Stimulated activated CD8-positive, alpha-beta memory T cell treated with anti-CD3 and anti-CD28 coated beads, Interleukin-15, amount 100 ng/mL, for 48 hours (primary cell): ENCODE measurements at regions not wholly inside any gene's neighbourhood (a gene's known extent, or its start where the extent isn't known, plus 50 kb on each side); places are given as distances from the start of the nearest gene placed in this dataset.
"Not testable (repeated sequence)": the region's sequence is repeated elsewhere in the genome, so short reads cannot be mapped to it uniquely, and the experiment has no call there.

ENCODE experiments used
- DNase-seq, 2 donors: peaks; one replicate each; pipeline ENCODE4 v3.0.0-alpha.2; 2020; ENCODE audit warnings: low read depth in 2 of 2

DNA sequence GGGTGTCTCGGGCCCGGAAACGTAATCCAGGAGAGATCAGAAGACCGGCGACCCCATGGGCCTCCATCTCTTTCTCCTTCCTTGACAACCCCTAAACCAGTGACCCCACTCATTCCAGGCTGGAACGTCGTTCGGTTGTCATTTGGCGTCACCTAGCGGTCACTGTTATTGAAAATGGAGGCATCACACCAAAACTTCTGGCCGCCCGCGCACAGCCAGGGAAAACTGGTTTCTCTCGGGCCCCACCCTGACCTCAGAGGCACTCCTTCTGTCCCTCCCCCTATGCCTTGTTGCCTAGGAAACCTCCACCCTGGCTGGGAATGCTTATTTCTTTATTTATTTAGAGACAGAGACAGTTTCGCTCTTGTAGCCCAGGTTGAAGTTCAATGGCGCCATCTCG lies 2327.3 kb upstream of the TPTE start:
- DNase-seq = not testable (repeated sequence)

DNA sequence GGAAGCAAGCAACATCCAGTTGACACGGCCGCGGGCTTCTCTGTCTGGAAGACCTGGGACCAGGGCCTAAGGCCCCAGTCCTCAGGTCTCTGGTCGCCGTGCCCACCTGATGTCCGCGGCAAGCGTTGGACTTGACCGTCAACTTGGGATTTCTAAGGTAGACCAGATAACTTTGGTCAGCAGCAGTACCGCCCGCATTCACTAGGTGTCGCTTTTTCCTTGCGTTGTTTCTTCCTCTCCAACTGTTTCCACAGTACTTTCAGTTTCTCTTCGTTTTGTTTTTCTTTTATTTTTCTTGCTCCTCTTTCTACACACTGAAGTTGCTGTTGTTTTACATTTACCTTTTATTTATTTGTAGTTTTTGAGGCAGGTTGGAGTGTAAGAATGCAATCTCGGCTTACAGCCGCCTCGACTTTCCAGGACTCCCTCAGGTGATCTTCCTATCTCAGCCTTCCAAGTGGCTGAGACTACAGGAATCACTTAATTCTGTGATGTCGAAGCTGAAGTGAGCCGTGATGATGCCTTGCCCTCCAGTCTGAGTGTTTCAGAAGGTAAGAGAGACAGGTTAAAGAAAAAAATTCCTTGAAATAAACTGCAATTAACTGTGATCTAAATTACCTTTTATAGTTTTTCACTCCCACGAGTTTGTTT lies 2323.9 kb upstream of the TPTE start:
- not testable (repeated sequence) for DNase-seq

DNA sequence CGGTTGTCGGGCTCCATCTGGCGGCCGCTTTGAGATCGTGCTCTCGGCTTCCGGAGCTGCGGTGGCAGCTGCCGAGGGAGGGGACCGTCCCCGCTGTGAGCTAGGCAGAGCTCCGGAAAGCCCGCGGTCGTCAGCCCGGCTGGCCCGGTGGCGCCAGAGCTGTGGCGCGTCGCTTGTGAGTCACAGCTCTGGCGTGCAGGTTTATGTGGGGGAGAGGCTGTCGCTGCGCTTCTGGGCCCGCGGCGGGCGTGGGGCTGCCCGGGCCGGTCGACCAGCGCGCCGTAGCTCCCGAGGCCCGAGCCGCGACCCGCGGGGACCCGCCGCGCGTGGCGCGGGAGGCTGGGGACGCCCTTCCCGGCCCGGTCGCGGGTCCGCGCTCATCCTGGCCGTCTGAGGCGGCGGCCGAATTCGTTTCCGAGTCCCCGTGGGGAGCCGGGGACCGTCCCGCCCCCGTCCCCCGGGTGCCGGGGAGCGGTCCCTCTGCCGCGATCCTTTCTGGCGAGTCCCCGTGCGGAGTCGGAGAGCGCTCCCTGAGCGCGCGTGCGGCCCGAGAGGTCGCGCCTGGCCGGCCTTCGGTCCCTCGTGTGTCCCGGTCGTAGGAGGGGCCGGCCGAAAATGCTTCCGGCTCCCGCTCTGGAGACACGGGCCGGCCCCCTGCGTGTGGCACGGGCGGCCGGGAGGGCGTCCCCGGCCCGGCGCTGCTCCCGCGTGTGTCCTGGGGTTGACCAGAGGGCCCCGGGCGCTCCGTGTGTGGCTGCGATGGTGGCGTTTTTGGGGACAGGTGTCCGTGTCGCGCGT lies 2316.1 kb upstream of the TPTE start:
- not testable (repeated sequence) for DNase-seq

DNA sequence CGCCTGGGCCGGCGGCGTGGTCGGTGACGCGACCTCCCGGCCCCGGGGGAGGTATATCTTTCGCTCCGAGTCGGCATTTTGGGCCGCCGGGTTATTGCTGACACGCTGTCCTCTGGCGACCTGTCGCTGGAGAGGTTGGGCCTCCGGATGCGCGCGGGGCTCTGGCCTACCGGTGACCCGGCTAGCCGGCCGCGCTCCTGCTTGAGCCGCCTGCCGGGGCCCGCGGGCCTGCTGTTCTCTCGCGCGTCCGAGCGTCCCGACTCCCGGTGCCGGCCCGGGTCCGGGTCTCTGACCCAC lies 2315.5 kb upstream of the TPTE start:
- not testable (repeated sequence) for DNase-seq

DNA sequence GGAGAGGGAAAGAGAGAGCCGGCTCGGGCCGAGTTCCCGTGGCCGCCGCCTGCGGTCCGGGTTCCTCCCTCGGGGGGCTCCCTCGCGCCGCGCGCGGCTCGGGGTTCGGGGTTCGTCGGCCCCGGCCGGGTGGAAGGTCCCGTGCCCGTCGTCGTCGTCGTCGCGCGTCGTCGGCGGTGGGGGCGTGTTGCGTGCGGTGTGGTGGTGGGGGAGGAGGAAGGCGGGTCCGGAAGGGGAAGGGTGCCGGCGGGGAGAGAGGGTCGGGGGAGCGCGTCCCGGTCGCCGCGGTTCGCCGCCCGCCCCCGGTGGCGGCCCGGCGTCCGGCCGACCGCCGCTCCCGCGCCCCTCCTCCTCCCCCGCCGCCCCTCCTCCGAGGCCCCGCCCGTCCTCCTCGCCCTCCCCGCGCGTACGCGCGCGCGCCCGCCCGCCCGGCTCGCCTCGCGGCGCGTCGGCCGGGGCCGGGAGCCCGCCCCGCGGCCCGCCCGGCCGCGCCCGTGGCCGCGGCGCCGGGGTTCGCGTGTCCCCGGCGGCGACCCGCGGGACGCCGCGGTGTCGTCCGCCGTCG lies 2308.3 kb upstream of the TPTE start:
- DNase-seq = peak; percentile 3 to 82

DNA sequence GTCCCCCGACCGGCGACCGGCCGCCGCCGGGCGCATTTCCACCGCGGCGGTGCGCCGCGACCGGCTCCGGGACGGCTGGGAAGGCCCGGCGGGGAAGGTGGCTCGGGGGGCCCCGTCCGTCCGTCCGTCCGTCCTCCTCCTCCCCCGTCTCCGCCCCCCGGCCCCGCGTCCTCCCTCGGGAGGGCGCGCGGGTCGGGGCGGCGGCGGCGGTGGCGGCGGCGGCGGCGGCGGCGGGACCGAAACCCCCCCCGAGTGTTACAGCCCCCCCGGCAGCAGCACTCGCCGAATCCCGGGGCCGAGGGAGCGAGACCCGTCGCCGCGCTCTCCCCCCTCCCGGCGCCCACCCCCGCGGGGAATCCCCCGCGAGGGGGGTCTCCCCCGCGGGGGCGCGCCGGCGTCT lies 2306.8 kb upstream of the TPTE start:
- DNase-seq = not testable (repeated sequence)

DNA sequence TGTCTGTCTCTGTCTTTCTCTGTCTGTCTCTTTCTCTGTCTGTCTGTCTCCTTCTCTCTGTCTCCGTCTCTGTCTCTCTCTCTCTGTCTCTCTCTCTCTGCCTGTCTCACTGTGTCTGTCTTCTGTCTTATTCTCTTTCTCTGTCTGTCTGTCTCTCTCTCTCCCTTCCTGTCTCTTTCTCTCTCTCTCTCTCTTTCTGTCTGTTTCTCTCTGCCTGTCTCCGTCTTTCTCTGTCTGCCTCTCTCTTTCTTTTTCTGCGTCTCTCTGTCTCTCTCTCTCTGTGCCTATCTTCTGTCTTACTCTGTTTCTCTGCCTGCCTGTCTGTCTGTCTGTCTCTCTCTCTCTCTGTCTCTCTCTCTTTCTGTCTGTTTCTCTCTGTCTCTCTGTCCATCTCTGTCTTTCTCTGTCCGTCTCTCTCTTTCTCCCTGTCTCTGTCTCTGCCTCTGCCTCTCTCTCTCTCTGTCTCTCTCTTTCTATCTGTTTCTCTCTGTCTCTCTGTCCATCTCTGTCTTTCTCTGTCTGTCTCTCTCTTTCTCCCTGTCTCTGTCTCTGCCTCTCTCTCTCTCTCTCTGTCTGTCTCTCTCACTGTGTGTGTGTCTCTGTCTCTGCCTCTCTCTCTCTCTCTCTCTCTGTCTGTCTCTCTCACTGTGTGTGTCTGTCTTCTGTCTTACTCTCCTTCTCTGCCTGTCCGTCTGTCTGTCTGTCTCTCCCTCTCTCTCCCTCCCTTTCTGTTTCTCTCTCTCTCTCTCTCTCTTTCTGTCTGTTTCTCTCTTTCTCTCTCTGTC lies 2291.8 kb upstream of the TPTE start:
- DNase-seq = not testable (repeated sequence)

DNA sequence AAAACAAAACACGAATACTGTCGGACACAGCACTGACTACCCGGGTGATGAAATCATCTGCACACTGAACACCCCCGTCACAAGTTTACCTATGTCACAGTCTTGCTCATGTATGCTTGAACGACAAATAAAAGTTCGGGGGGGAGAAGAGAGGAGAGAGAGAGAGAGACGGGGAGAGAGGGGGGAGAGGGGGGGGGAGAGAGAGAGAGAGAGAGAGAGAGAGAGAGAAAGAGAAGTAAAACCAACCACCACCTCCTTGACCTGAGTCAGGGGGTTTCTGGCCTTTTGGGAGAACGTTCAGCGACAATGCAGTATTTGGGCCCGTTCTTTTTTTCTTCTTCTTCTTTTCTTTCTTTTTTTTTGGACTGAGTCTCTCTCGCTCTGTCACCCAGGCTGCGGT lies 2290.1 kb upstream of the TPTE start:
- DNase-seq = not testable (repeated sequence)

DNA sequence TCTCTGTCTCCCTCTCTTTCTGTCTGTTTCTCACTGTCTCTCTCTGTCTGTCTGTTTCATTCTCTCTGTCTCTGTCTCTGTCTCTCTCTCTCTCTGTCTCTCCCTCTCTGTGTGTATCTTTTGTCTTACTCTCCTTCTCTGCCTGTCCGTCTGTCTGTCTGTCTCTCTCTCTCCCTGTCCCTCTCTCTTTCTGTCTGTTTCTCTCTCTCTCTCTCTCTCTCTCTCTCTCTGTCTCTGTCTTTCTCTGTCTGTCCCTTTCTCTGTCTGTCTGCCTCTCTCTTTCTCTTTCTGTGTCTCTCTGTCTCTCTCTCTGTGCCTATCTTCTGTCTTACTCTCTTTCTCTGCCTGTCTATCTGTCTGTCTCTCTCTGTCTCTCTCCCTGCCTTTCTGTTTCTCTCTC lies 2288.4 kb upstream of the TPTE start:
- DNase-seq = not testable (repeated sequence)

DNA sequence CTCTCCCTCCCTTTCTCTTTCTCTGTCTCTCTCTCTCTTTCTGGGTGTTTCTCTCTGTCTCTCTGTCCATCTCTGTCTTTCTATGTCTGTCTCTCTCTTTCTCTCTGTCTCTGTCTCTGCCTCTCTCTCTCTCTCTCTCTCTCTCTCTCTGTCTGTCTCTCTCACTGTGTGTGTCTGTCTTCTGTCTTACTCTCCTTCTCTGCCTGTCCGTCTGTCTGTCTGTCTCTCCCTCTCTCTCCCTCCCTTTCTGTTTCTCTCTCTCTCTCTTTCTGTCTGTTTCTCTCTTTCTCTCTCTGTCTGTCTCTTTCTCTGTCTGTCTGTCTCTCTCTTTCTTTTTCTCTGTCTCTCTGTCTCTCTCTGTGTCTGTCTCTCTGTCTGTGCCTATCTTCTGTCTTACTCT lies 2287.3 kb upstream of the TPTE start:
- DNase-seq = not testable (repeated sequence)

DNA sequence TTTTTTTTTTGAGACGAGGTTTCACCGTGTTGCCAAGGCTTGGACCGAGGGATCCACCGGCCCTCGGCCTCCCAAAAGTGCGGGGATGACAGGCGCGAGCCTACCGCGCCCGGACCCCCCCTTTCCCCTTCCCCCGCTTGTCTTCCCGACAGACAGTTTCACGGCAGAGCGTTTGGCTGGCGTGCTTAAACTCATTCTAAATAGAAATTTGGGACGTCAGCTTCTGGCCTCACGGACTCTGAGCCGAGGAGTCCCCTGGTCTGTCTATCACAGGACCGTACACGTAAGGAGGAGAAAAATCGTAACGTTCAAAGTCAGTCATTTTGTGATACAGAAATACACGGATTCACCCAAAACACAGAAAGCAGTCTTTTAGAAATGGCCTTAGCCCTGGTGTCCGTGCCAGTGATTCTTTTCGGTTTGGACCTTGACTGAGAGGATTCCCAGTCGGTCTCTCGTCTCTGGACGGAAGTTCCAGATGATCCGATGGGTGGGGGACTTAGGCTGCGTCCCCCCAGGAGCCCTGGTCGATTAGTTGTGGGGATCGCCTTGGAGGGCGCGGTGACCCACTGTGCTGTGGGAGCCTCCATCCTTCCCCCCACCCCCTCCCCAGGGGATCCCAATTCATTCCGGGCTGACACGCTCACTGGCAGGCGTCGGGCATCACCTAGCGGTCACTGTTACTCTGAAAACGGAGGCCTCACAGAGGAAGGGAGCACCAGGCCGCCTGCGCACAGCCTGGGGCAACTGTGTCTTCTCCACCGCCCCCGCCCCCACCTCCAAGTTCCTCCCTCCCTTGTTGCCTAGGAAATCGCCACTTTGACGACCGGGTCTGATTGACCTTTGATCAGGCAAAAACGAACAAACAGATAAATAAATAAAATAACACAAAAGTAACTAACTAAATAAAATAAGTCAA lies 2276.4 kb upstream of the TPTE start:
- not testable (repeated sequence) for DNase-seq

DNA sequence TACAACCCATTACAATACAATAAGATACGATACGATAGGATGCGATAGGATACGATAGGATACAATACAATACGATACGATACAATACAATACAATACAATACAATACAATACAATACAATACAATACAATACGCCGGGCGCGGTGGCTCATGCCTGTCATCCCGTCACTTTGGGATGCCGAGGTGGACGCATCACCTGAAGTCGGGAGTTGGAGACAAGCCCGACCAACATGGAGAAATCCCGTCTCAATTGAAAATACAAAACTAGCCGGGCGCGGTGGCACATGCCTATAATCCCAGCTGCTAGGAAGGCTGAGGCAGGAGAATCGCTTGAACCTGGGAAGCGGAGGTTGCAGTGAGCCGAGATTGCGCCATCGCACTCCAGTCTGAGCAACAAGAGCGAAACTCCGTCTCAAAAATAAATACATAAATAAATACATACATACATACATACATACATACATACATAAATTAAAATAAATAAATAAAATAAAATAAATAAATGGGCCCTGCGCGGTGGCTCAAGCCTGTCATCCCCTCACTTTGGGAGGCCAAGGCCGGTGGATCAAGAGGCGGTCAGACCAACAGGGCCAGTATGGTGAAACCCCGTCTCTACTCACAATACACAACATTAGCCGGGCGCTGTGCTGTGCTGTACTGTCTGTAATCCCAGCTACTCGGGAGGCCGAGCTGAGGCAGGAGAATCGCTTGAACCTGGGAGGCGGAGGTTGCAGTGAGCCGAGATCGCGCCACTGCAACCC lies 2275.6 kb upstream of the TPTE start:
- not testable (repeated sequence) for DNase-seq

DNA sequence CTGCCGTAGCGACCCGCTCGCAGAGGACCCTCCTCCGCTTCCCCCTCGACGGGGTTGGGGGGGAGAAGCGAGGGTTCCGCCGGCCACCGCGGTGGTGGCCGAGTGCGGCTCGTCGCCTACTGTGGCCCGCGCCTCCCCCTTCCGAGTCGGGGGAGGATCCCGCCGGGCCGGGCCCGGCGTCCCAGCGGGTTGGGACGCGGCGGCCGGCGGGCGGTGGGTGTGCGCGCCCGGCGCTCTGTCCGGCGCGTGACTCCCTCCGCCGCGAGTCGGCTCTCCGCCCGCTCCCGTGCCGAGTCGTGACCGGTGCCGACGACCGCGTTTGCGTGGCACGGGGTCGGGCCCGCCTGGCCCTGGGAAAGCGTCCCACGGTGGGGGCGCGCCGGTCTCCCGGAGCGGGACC lies 2269.7 kb upstream of the TPTE start:
- DNase-seq = not testable (repeated sequence)

DNA sequence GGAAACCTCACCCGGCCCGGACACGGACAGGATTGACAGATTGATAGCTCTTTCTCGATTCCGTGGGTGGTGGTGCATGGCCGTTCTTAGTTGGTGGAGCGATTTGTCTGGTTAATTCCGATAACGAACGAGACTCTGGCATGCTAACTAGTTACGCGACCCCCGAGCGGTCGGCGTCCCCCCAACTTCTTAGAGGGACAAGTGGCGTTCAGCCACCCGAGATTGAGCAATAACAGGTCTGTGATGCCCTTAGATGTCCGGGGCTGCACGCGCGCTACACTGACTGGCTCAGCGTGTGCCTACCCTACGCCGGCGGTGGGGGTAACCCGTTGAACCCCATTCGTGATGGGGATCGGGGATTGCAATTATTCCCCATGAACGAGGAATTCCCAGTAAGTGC lies 2266.3 kb upstream of the TPTE start:
- DNase-seq = not testable (repeated sequence)

DNA sequence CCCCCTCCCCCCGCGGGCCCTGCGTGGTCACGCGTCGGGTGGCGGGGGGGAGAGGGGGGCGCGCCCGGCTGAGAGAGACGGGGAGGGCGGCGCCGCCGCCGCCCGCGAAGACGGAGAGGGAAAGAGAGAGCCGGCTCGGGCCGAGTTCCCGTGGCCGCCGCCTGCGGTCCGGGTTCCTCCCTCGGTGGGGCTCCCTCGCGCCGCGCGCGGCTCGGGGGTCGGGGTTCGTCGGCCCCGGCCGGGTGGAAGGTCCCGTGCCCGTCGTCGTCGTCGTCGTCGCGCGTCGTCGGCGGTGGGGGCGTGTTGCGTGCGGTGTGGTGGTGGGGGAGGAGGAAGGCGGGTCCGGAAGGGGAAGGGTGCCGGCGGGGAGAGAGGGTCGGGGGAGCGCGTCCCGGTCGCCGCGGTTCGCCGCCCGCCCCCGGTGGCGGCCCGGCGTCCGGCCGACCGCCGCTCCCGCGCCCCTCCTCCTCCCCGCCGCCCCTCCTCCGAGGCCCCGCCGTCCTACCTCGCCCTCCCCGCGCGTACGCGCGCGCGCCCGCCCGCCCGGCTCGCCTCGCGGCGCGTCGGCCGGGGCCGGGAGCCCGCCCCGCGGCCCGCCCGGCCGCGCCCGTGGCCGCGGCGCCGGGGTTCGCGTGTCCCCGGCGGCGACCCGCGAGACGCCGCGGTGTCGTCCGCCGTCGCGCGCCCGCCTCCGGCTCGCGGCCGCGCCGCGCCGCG lies 2264.1 kb upstream of the TPTE start:
- peak in 1 of 2 donors; percentile 13 for DNase-seq

DNA sequence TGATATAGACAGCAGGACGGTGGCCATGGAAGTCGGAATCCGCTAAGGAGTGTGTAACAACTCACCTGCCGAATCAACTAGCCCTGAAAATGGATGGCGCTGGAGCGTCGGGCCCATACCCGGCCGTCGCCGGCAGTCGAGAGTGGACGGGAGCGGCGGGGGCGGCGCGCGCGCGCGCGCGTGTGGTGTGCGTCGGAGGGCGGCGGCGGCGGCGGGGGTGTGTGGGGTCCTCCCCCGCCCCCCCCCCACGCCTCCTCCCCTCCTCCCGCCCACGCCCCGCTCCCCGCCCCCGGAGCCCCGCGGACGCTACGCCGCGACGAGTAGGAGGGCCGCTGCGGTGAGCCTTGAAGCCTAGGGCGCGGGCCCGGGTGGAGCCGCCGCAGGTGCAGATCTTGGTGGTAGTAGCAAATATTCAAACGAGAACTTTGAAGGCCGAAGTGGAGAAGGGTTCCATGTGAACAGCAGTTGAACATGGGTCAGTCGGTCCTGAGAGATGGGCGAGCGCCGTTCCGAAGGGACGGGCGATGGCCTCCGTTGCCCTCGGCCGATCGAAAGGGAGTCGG lies 2261.2 kb upstream of the TPTE start:
- not testable (repeated sequence) for DNase-seq
